ENCODE measurements at regions not wholly inside any gene's neighbourhood (a gene's known extent, or its start where the extent isn't known, plus 50 kb on each side); places are given as distances from the start of the nearest gene placed in this dataset.

DNA sequence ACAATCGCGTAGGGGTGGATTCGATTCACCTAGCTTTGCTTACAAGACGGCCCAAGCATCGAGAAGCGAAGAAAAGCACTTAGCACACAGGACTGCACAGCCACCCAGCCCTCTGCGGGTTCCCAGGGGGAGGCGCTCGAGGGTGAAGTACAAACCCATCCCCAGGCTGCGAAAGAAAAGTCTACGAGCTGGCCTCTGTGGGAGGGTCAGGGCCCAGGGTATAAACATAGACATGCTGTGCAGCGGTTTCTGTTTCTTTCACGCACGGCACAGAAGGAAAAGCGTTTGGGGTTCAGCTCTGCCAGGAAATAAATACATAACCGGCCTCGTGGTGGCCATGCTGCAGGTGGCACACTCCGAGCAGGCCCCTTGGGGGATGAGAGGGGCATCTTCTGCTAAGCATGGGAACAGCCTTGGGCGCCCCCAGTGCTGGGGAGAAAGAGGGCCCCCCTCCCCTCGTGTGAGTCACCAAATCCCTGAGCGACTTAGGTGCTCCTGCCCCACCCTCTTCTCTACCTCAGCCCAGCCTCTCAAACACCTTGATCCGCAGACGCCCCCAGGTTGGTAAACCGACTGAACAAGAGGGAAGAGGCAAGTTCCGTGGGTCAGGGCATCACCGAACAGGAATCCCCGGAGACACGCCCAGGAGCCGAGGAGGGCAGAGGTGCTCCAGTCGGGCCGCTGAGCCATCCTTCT, 91.6 kb upstream of the RIPOR2 start:
- H3K4me1 ChIP-seq (ENCODE audit: insufficient read depth, low read length): peaks cover 2% of the 10 kb centered on the region; the same call in 1 of the 2 replicates
- Mint-ChIP-seq H3K36me3 (ENCODE audit: insufficient read depth in 1 of 3, low read depth in 3 of 3) (no peaks in the 10 kb centered on the region), H3K27me3 (ENCODE audit: low read depth) (no peaks in the 10 kb centered on the region), H3K27ac (peak overlapping the region in 1 of 3 experiments; percentile 70; a peak in 1 of 7 replicates), H3K4me1 (peaks cover 17 to 20% of the 10 kb centered on the region in 2 experiments), H3K4me3 (no peak overlapping the region), H3K9me3 (no peaks in the 10 kb centered on the region)
- H2BK12ac ChIP-seq (ENCODE audit: insufficient read length, low read depth, low read length): no peak overlapping the region
- peak; percentile 69 for DNase-seq
- no peaks in the 10 kb centered on the region for H3K27me3 ChIP-seq (ENCODE audit: insufficient read depth, low read length)
- H4K20me1 ChIP-seq (ENCODE audit: control insufficient read depth, insufficient read depth, insufficient read length): no peaks in the 10 kb centered on the region
- no peak overlapping the region for H3K18ac ChIP-seq (ENCODE audit: insufficient read length, low read depth, low read length)
- no peak overlapping the region for H2BK15ac ChIP-seq (ENCODE audit: low read depth, low read length)
- no peak overlapping the region for H3K23ac ChIP-seq (ENCODE audit: insufficient read length, low read depth, low read length)
- H4K5ac ChIP-seq (ENCODE audit: insufficient read length, low read depth, low read length): no peak overlapping the region
- no peak overlapping the region for H2BK5ac ChIP-seq (ENCODE audit: insufficient read length, low read length)
- H3K4ac ChIP-seq (ENCODE audit: low read depth, low read length): no peak overlapping the region
- no peak overlapping the region for H4K8ac ChIP-seq (replicated peaks; ENCODE audit: insufficient read length, low read depth, low read length)
- H3K9ac ChIP-seq (ENCODE audit: extremely low read depth, insufficient read length, low read length): no peak overlapping the region
- H2BK20ac ChIP-seq (ENCODE audit: low read depth, low read length, poor library complexity, severe bottlenecking): no peak overlapping the region
- no peak overlapping the region for H3K27ac ChIP-seq (ENCODE audit: insufficient read length, low read depth, low read length)
- H3K14ac ChIP-seq (ENCODE audit: insufficient read depth, low read length): peak overlapping the region; percentile 53; the same call in 1 of the 2 replicates
- no peaks in the 10 kb centered on the region for H3K79me1 ChIP-seq (ENCODE audit: insufficient read depth, low read depth, low read length, poor library complexity, severe bottlenecking)
- no peak overlapping the region for H2AFZ ChIP-seq (ENCODE audit: low read length)
- WGBS (ENCODE audit: extremely low coverage, insufficient read length, low lambda C conversion rate): no CpG with 5 or more reads among the region's 31 CpGs
- H2AK5ac ChIP-seq (ENCODE audit: insufficient read length, low read length): no peak overlapping the region
- H3K79me2 ChIP-seq (ENCODE audit: insufficient read depth, low read length): no peaks in the 10 kb centered on the region
- H2BK120ac ChIP-seq (ENCODE audit: low read depth, low read length, poor library complexity, severe bottlenecking): no peak overlapping the region
- no peak overlapping the region for H3T11ph ChIP-seq (ENCODE audit: low read length)
- H4K91ac ChIP-seq (ENCODE audit: insufficient read length, low read depth, low read length): no peak overlapping the region
- no peak overlapping the region for H3K4me2 ChIP-seq (ENCODE audit: insufficient read depth, insufficient read length, low read length)
- no peaks in the 10 kb centered on the region for H3K9me3 ChIP-seq (ENCODE audit: control insufficient read depth, low read depth, low read length)
- no peaks in the 10 kb centered on the region for H3K23me2 ChIP-seq (ENCODE audit: insufficient read length, low read depth, low read length, poor library complexity, severe bottlenecking)
- H3K56ac ChIP-seq (ENCODE audit: insufficient read length, low read depth, low read length): no peak overlapping the region
- TF ChIP-seq, protein P1, sequence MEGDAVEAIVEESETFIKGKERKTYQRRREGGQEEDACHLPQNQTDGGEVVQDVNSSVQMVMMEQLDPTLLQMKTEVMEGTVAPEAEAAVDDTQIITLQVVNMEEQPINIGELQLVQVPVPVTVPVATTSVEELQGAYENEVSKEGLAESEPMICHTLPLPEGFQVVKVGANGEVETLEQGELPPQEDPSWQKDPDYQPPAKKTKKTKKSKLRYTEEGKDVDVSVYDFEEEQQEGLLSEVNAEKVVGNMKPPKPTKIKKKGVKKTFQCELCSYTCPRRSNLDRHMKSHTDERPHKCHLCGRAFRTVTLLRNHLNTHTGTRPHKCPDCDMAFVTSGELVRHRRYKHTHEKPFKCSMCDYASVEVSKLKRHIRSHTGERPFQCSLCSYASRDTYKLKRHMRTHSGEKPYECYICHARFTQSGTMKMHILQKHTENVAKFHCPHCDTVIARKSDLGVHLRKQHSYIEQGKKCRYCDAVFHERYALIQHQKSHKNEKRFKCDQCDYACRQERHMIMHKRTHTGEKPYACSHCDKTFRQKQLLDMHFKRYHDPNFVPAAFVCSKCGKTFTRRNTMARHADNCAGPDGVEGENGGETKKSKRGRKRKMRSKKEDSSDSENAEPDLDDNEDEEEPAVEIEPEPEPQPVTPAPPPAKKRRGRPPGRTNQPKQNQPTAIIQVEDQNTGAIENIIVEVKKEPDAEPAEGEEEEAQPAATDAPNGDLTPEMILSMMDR (conservative IDR thresholded peaks at IDR 0.05): peak; percentile 43; the same call in 2 of the 3 replicates

Data from H9 (cell line).